ENCODE measurements at regions not wholly inside any gene's neighbourhood (a gene's known extent, or its start where the extent isn't known, plus 50 kb on each side); places are given as distances from the start of the nearest gene placed in this dataset.

DNA sequence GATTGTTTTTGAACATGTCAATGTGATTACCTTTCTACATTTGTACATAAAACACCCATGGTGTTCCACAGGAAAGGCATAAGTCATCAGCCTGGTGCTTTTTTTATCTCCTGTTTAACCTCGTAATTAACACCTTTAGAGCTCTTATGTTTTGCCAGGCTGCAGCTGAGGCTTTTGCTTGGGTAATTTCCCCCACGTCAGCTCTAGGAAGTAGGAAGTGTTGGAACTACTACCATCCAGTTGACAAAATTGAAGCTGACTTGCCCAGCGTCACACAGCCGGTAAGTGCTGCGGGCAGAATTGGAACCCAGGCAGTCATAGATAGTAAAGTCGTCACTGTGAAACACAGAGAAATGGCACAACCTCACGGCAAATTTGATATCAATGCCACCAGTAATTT lies 86.6 kb upstream of the BMP2 start:
- no peak for TF ChIP-seq GATA3 (IDR thresholded peaks at IDR 0.05; ENCODE audit: low read depth, low read length)
- TF ChIP-seq GATA2 (IDR thresholded peaks at IDR 0.05; ENCODE audit: low read depth, low read length), result no peak

GRCh38 chr20:6680441-6680840 lies 87.0 kb upstream of the BMP2 start:
- no peak for TF ChIP-seq GATA2 (IDR thresholded peaks at IDR 0.05; ENCODE audit: low read depth, low read length)
- no peak for TF ChIP-seq GATA3 (IDR thresholded peaks at IDR 0.05; ENCODE audit: low read depth, low read length)

- no peak for TF ChIP-seq GATA3 (IDR thresholded peaks at IDR 0.05; ENCODE audit: low read depth, low read length)
- TF ChIP-seq GATA2 (IDR thresholded peaks at IDR 0.05; ENCODE audit: low read depth, low read length), result no peak
Measured at GRCh38 chr20:6679086-6679485, 88.4 kb upstream of the BMP2 start.

DNA sequence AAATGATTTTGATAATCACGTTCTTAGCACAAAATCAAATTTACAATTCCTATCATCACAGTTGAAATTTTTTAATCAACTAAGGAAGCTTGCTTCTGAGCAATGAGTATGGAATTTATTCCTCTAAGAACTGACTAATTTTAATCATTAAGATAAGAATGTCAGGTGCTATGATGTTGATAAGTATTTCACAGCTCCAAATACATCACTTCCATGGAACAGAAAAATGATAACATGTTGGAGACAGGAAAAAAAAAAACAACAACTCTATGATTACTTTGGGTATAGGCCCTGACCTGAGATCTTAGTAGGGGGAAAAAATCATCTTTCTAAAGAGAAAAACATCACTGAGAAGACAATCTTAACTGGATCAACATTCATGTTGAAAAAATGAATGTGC lies 89.4 kb upstream of the BMP2 start:
- TF ChIP-seq GATA2 (IDR thresholded peaks at IDR 0.05; ENCODE audit: low read depth, low read length), result no peak
- TF ChIP-seq GATA3 (IDR thresholded peaks at IDR 0.05; ENCODE audit: low read depth, low read length), result no peak

DNA sequence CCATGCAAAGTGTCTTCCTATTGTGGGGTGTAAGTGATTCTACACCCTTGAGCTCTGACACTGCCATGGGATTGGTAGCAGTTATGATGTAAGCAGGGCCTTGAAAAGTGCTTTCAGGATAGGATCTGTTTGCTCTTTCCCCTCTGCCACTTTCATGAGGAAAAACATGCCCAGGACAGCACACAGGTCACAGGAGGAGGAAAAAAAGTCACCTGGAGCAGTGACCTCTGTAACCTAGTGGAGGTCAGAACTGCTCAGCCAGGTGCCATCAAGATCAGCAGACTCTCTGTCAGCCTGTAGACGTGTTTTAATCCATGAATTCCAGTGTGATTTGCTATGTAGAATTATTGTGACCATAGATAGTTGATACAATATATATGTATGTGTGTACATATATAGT lies 92.7 kb upstream of the BMP2 start:
- no peak for TF ChIP-seq GATA2 (IDR thresholded peaks at IDR 0.05; ENCODE audit: low read depth, low read length)
- TF ChIP-seq GATA3 (IDR thresholded peaks at IDR 0.05; ENCODE audit: low read depth, low read length), result no peak

GRCh38 chr20:6673071-6673470 lies 94.4 kb upstream of the BMP2 start:
- TF ChIP-seq GATA3 (IDR thresholded peaks at IDR 0.05; ENCODE audit: low read depth, low read length) (no peak), GATA2 (IDR thresholded peaks at IDR 0.05; ENCODE audit: low read depth, low read length) (no peak)

GRCh38 chr20:6671829-6672228 lies 95.7 kb upstream of the BMP2 start:
- TF ChIP-seq GATA3 (IDR thresholded peaks at IDR 0.05; ENCODE audit: low read depth, low read length), result no peak
- TF ChIP-seq GATA2 (IDR thresholded peaks at IDR 0.05; ENCODE audit: low read depth, low read length), result no peak

DNA sequence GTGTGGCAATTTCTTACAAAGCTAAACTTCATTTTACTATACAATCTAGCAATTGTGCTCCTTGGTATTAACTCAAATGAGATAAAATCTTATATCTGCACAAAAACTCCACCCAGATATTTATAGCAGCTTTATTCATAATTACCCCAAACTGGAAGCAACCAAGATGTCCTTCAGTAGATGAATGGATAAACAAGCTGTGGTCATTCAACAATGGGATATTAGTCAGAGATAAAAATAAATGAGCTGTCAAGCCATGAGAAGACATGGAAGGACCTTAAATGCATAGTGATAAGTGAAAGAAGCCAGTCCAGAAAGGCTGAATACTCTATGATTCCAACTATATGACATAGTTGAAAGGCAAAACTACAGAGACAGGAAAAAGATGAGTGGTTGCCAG lies 98.9 kb upstream of the BMP2 start:
- TF ChIP-seq GATA3 (IDR thresholded peaks at IDR 0.05; ENCODE audit: low read depth, low read length), result no peak
- no peak for TF ChIP-seq GATA2 (IDR thresholded peaks at IDR 0.05; ENCODE audit: low read depth, low read length)

DNA sequence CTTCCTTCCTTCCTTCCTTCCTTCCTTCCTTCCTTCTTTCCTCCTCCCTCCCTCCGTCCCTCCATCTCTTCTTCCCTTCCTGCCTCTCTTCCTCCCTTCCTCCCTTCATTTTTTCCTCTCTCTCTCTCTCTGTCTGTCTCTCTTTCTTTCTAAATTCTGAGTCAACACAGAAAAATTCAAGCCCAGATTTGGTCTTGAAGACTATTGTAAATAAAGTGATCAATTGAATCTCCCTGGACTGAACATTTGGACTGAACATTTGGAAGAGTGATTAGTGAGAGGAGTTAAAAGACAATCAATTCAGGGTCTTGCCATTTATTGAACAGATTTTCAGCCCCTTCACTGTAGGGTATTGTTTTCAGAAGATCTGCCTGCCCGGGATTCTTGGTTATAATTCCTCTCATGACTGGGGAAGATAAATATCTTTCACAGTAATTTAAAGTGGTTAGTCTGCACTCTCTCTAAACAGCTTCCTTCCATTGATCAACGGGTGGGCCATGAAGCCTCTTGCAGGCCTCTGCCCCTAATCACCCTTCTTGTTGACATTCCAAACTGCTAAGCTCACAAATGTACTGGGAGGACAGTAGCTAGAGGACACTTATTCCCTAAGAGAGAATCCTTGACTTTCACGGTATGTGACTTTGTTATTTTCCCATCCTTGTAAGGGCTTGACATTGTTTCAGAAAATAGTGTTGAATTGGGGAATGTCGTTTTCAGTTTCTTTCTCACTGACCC lies 101.7 kb upstream of the BMP2 start:
- TF ChIP-seq GATA3 (IDR thresholded peaks at IDR 0.05; ENCODE audit: low read depth, low read length) (no peak), GATA2 (IDR thresholded peaks at IDR 0.05; ENCODE audit: low read depth, low read length) (no peak)

- no peak for TF ChIP-seq GATA3 (IDR thresholded peaks at IDR 0.05; ENCODE audit: low read depth, low read length)
Measured at GRCh38 chr20:6665161-6665560, 102.3 kb upstream of the BMP2 start.

GRCh38 chr20:6664574-6664973 lies 102.9 kb upstream of the BMP2 start:
- no peak for TF ChIP-seq GATA2 (IDR thresholded peaks at IDR 0.05; ENCODE audit: low read depth, low read length)
- no peak for TF ChIP-seq GATA3 (IDR thresholded peaks at IDR 0.05; ENCODE audit: low read depth, low read length)

- no peak for TF ChIP-seq GATA2 (IDR thresholded peaks at IDR 0.05; ENCODE audit: low read depth, low read length)
- no peak for TF ChIP-seq GATA3 (IDR thresholded peaks at IDR 0.05; ENCODE audit: low read depth, low read length)
Measured at GRCh38 chr20:6663751-6664388, 103.6 kb upstream of the BMP2 start.

- TF ChIP-seq GATA2 (IDR thresholded peaks at IDR 0.05; ENCODE audit: low read depth, low read length), result no peak
- no peak for TF ChIP-seq GATA3 (IDR thresholded peaks at IDR 0.05; ENCODE audit: low read depth, low read length)
Measured at GRCh38 chr20:6663104-6663503, 104.4 kb upstream of the BMP2 start.

- TF ChIP-seq GATA3 (IDR thresholded peaks at IDR 0.05; ENCODE audit: low read depth, low read length), result no peak
- no peak for TF ChIP-seq GATA2 (IDR thresholded peaks at IDR 0.05; ENCODE audit: low read depth, low read length)
Measured at GRCh38 chr20:6662309-6662708, 105.2 kb upstream of the BMP2 start.

- TF ChIP-seq GATA2 (IDR thresholded peaks at IDR 0.05; ENCODE audit: low read depth, low read length), result no peak
- no peak for TF ChIP-seq GATA3 (IDR thresholded peaks at IDR 0.05; ENCODE audit: low read depth, low read length)
Measured at GRCh38 chr20:6660441-6660840, 107.0 kb upstream of the BMP2 start.

Measured in SH-SY5Y (cell line).